K562 (cell line): ENCODE measurements at regions not wholly inside any gene's neighbourhood (a gene's known extent, or its start where the extent isn't known, plus 50 kb on each side); places are given as distances from the start of the nearest gene placed in this dataset.

Source experiments
- EP300 ChIP-seq: IDR thresholded peaks from 2 replicates; pipeline ENCODE4 v1.6.1; 2012; ENCODE audit warnings: low read length, improper control_type of control experiment
- FIP1L1 ChIP-seq: fragments of 200-400 bp; formaldehyde crosslinking; IDR thresholded peaks from 2 replicates; pipeline ENCODE4 v1.6.1; 2018; ENCODE audit warnings: mild to moderate bottlenecking, low read depth, low read length; ENCODE audit not compliant: poor library complexity, severe bottlenecking
- FOXM1 ChIP-seq, 2 experiments: fragments of 450-650 bp in 1 of 2; sonication (generic) in 1 of 2; formaldehyde crosslinking in 1 of 2; IDR thresholded peaks; 2 replicates each; pipeline versions ENCODE4 v1.6.1 to v1.9.0; 2017 to 2022; ENCODE audit warnings: low read depth in 2 of 2, mild to moderate bottlenecking in 2 of 2, missing genetic modification reagents in 1 of 2, moderate library complexity in 1 of 2
- ZBTB7A ChIP-seq: IDR thresholded peaks from 2 replicates; pipeline ENCODE4 v1.6.1; 2011; ENCODE audit warnings: low read depth, mild to moderate bottlenecking, low read length, moderate library complexity, borderline replicate concordance; ENCODE audit not compliant: control insufficient read depth

DNA sequence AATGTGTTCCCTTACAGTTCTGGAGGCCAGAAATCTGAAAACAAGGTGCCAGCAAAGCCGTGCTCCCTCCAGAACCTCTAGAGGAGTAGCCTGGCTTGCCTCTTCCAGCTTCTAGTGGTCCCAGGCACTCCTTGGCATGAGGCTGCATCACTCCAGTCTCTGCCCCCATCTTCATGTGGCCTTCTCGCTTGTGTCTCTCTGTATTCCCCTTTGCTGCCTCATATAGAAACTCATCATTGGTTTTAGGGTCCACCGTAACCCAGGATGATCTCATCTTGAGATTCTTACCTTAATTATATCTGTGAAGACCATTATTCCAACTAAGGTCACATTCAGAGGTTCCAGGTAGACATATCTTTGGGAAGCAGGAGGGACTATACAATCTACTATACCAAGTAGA lies 182.4 kb downstream of the SKIDA1 start:
- TF ChIP-seq FIP1L1 = no peak
- TF ChIP-seq FOXM1 (IDR thresholded peaks at IDR 0.05; ENCODE audit: low read depth) = no peak
- no peak for TF ChIP-seq FOXM1 (CRISPR knock-in tag; IDR thresholded peaks at IDR 0.05; ENCODE audit: low read depth)
- no peak for TF ChIP-seq ZBTB7A
- no peak for TF ChIP-seq EP300
